ENCODE measurements at regions not wholly inside any gene's neighbourhood (a gene's known extent, or its start where the extent isn't known, plus 50 kb on each side); places are given as distances from the start of the nearest gene placed in this dataset.

- TF ChIP-seq CTCF (IDR thresholded peaks at IDR 0.05; ENCODE audit: low read depth, low read length): no peak
- H3K4me3 ChIP-seq (ENCODE audit: low read depth, low read length): no peak overlapping the region
Measured at GRCh38 chr1:14460173-14460572, 138.3 kb upstream of the KAZN start.

- no peak overlapping the region for H3K4me3 ChIP-seq (ENCODE audit: low read depth, low read length)
- no peak for TF ChIP-seq CTCF (IDR thresholded peaks at IDR 0.05; ENCODE audit: low read depth, low read length)
Measured at GRCh38 chr1:14462851-14463250, 135.6 kb upstream of the KAZN start.

- no peak for TF ChIP-seq CTCF (IDR thresholded peaks at IDR 0.05; ENCODE audit: low read depth, low read length)
- no peak overlapping the region for H3K4me3 ChIP-seq (ENCODE audit: low read depth, low read length)
Measured at GRCh38 chr1:14466006-14466405, 132.5 kb upstream of the KAZN start.

- no peak overlapping the region for H3K4me3 ChIP-seq (ENCODE audit: low read depth, low read length)
- TF ChIP-seq CTCF (IDR thresholded peaks at IDR 0.05; ENCODE audit: low read depth, low read length): no peak
Measured at GRCh38 chr1:14467112-14467511, 131.4 kb upstream of the KAZN start.

GRCh38 chr1:14468751-14469150 is 129.7 kb upstream of the KAZN start:
- no peak for TF ChIP-seq CTCF (IDR thresholded peaks at IDR 0.05; ENCODE audit: low read depth, low read length)

GRCh38 chr1:14470802-14471201 is 127.7 kb upstream of the KAZN start:
- H3K4me3 ChIP-seq (ENCODE audit: low read depth, low read length): no peak overlapping the region
- TF ChIP-seq CTCF (IDR thresholded peaks at IDR 0.05; ENCODE audit: low read depth, low read length): no peak

More at GRCh38 chr1:14468751-14469150, 129.7 kb upstream of the KAZN start:
- no peak overlapping the region for H3K4me3 ChIP-seq (ENCODE audit: low read depth, low read length)

- TF ChIP-seq CTCF (IDR thresholded peaks at IDR 0.05; ENCODE audit: low read depth, low read length): no peak
- no peak overlapping the region for H3K4me3 ChIP-seq (ENCODE audit: low read depth, low read length)
Measured at GRCh38 chr1:14474856-14475255, 123.6 kb upstream of the KAZN start.
